IMR-90 (cell line): ENCODE measurements at regions not wholly inside any gene's neighbourhood (a gene's known extent, or its start where the extent isn't known, plus 50 kb on each side); places are given as distances from the start of the nearest gene placed in this dataset.

Experiments
- ATAC-seq: fragments of 200-7000 bp; cut with Tn5 transposase; 2 replicates; pipeline ENCODE4 v1.9.1; 2020; ENCODE audit warnings: low read depth, mild to moderate bottlenecking, moderate library complexity
- BruUV-seq: library from RNA; stranded (reverse); fragments of 400-500 nt; replicated peaks from 2 replicates; lab custom pipeline; 2021; lab: Mats Ljungman, UMichigan
- CTCF ChIA-PET: fragments of 300-600 bp; formaldehyde crosslinking; extraction: SDS; loops from one replicate; lab custom pipeline; 2021; ENCODE audit warnings: antibody characterized with exemption; lab: Yijun Ruan, JAX
- POLR2A ChIA-PET: fragments of 300-600 bp; sonication (Branson Sonifier 250); formaldehyde crosslinking; loops from one replicate; lab custom pipeline; 2022; ENCODE audit warnings: antibody characterized with exemption; ENCODE audit not compliant: unreplicated experiment; lab: Charles Lee
- DNase-seq: peaks from one replicate; pipeline ENCODE4 v3.0.0; 2013
- H2AFZ ChIP-seq: replicated peaks from 2 replicates; pipeline ENCODE3; 2013; ENCODE audit warnings: low read length, mild to moderate bottlenecking; ENCODE audit not compliant: poor library complexity
- H2AK5ac ChIP-seq: 2 replicates; pipeline ENCODE4 v1.6.1; 2013; ENCODE audit warnings: low read depth, low read length, inconsistent platforms
- H2AK9ac ChIP-seq: replicated peaks from 2 replicates; pipeline ENCODE3; 2013; ENCODE audit warnings: mild to moderate bottlenecking, low read depth, low read length, moderate library complexity; ENCODE audit not compliant: poor library complexity
- H2BK120ac ChIP-seq: 2 replicates; pipeline ENCODE4 v1.6.1; 2013; ENCODE audit warnings: low read depth, low read length, inconsistent platforms
- H2BK15ac ChIP-seq: 3 replicates; pipeline ENCODE4 v1.6.1; 2013; ENCODE audit warnings: low read depth, low read length, inconsistent platforms
- H2BK20ac ChIP-seq: 2 replicates; pipeline ENCODE4 v1.6.1; 2013; ENCODE audit warnings: low read depth, mild to moderate bottlenecking, inconsistent platforms, low read length, moderate library complexity
- H2BK5ac ChIP-seq: 2 replicates; pipeline ENCODE4 v1.6.1; 2013; ENCODE audit warnings: mild to moderate bottlenecking, low read depth, low read length, inconsistent platforms; ENCODE audit not compliant: poor library complexity, severe bottlenecking
- H3K14ac ChIP-seq: replicated peaks from 2 replicates; pipeline ENCODE4 v1.6.1; 2013; ENCODE audit warnings: low read depth, low read length, inconsistent platforms
- H3K18ac ChIP-seq: 2 replicates; pipeline ENCODE4 v1.6.1; 2013; ENCODE audit warnings: low read depth, low read length, control low read depth
- H3K23ac ChIP-seq: 2 replicates; pipeline ENCODE4 v1.6.1; 2013; ENCODE audit warnings: low read depth, low read length, inconsistent platforms
- H3K27ac ChIP-seq: 2 replicates; pipeline ENCODE4 v1.5.1; 2013; ENCODE audit warnings: mild to moderate bottlenecking, control low read depth, low read length; ENCODE audit not compliant: insufficient read depth
- H3K27me3 ChIP-seq: 2 replicates; pipeline ENCODE4 v1.6.1; 2013; ENCODE audit warnings: low read length; ENCODE audit not compliant: control insufficient read depth, insufficient read depth
- H3K36me3 ChIP-seq: 2 replicates; pipeline ENCODE4 v1.6.1; 2013; ENCODE audit warnings: low read length, mixed read lengths; ENCODE audit not compliant: control insufficient read depth, insufficient read depth
- H3K4ac ChIP-seq: 2 replicates; pipeline ENCODE4 v1.6.1; 2013; ENCODE audit warnings: low read depth, low read length, inconsistent platforms
- H3K4me1 ChIP-seq: 2 replicates; pipeline ENCODE4 v1.6.1; 2013; ENCODE audit warnings: low read length, mixed read lengths; ENCODE audit not compliant: control insufficient read depth, insufficient read depth
- H3K4me2 ChIP-seq: 2 replicates; pipeline ENCODE4 v1.6.1; 2013; ENCODE audit warnings: low read depth, mild to moderate bottlenecking, control low read depth, low read length, moderate library complexity
- H3K4me3 ChIP-seq: 2 replicates; pipeline ENCODE4 v1.5.1; 2013; ENCODE audit warnings: low read depth, mild to moderate bottlenecking, control low read depth, low read length, moderate library complexity; ENCODE audit not compliant: insufficient read depth
- H3K56ac ChIP-seq: 2 replicates; pipeline ENCODE4 v1.6.1; 2013; ENCODE audit warnings: low read length, inconsistent platforms; ENCODE audit not compliant: insufficient read depth; ENCODE audit errors: extremely low read depth
- H3K79me1 ChIP-seq, 2 experiments: 2 replicates each; pipeline ENCODE4 v1.6.1; 2013; ENCODE audit warnings: low read length in 2 of 2, inconsistent platforms in 1 of 2, low read depth in 1 of 2
- H3K9ac ChIP-seq: 2 replicates; pipeline ENCODE4 v1.6.1; 2013; ENCODE audit warnings: low read depth, low read length, control low read depth
- H3K9me1 ChIP-seq: 2 replicates; pipeline ENCODE4 v1.6.1; 2013; ENCODE audit warnings: low read length, inconsistent platforms; ENCODE audit not compliant: insufficient read depth
- H3K9me3 ChIP-seq: 2 replicates; pipeline ENCODE4 v1.6.1; 2013; ENCODE audit warnings: low read length; ENCODE audit not compliant: control insufficient read depth, insufficient read depth
- H4K20me1 ChIP-seq: 2 replicates; pipeline ENCODE4 v1.6.1; 2013; ENCODE audit warnings: low read length, inconsistent platforms; ENCODE audit not compliant: insufficient read depth
- H4K5ac ChIP-seq: 2 replicates; pipeline ENCODE4 v1.6.1; 2013; ENCODE audit warnings: mild to moderate bottlenecking, low read depth, low read length, control low read depth
- H4K8ac ChIP-seq, 2 experiments: 2 replicates each; pipeline ENCODE4 v1.6.1; 2013; ENCODE audit warnings: low read depth in 2 of 2, low read length in 2 of 2, control low read depth in 1 of 2, inconsistent platforms in 1 of 2
- H4K91ac ChIP-seq: 2 replicates; pipeline ENCODE4 v1.6.1; 2013; ENCODE audit warnings: low read depth, low read length, inconsistent platforms; ENCODE audit not compliant: insufficient read depth
- BHLHE40 ChIP-seq: fragments of 150-350 bp; IDR thresholded peaks from 2 replicates; pipeline ENCODE4 v1.6.1; 2016; ENCODE audit warnings: mild to moderate bottlenecking, low read depth, low read length
- CEBPB ChIP-seq: IDR thresholded peaks from 2 replicates; pipeline ENCODE4 v1.6.1; 2012; ENCODE audit warnings: low read depth, low read length, improper control_type of control experiment
- CHD1 ChIP-seq: IDR thresholded peaks from 2 replicates; pipeline ENCODE4 v1.6.1; 2012; ENCODE audit warnings: low read depth, low read length, improper control_type of control experiment
- FOS ChIP-seq: fragments of 150-350 bp; IDR thresholded peaks from 2 replicates; pipeline ENCODE4 v1.6.1; 2016; ENCODE audit warnings: low read depth, low read length
- MAFK ChIP-seq: IDR thresholded peaks from 2 replicates; pipeline ENCODE4 v1.6.1; 2012; ENCODE audit warnings: low read depth, low read length, improper control_type of control experiment
- MAZ ChIP-seq: IDR thresholded peaks from 2 replicates; pipeline ENCODE4 v1.6.1; 2012; ENCODE audit warnings: low read depth, mild to moderate bottlenecking, low read length, improper control_type of control experiment, moderate library complexity, borderline replicate concordance
- MXI1 ChIP-seq: IDR thresholded peaks from 2 replicates; pipeline ENCODE4 v1.6.1; 2012; ENCODE audit warnings: low read depth, mild to moderate bottlenecking, low read length, moderate library complexity, borderline replicate concordance
- NFE2L2 ChIP-seq: fragments of 150-350 bp; IDR thresholded peaks from 2 replicates; pipeline ENCODE4 v1.6.1; 2016; ENCODE audit warnings: low read depth, mild to moderate bottlenecking, low read length
- POLR2A ChIP-seq: IDR thresholded peaks from 2 replicates; pipeline ENCODE4 v1.6.1; 2012; ENCODE audit warnings: mild to moderate bottlenecking, low read depth, low read length
- RAD21 ChIP-seq: IDR thresholded peaks from 2 replicates; pipeline ENCODE4 v1.6.1; 2012; ENCODE audit warnings: low read length, improper control_type of control experiment
- RCOR1 ChIP-seq: IDR thresholded peaks from 2 replicates; pipeline ENCODE4 v1.6.1; 2012; ENCODE audit warnings: mild to moderate bottlenecking, low read length, improper control_type of control experiment; ENCODE audit not compliant: insufficient replicate concordance
- RFX5 ChIP-seq: IDR thresholded peaks from 2 replicates; pipeline ENCODE4 v1.8.0; 2012; ENCODE audit warnings: low read depth, mild to moderate bottlenecking, low read length, moderate library complexity
- SMC3 ChIP-seq: fragments of 150-350 bp; IDR thresholded peaks from 2 replicates; pipeline ENCODE4 v1.6.1; 2016; ENCODE audit warnings: low read depth, mild to moderate bottlenecking, antibody characterized with exemption, low read length, moderate library complexity
- WGBS, 2 experiments: methylation state at CpG; one replicate each; pipeline versions ENCODE4 v1.1.5 to v1.1.7; 2013; ENCODE audit warnings: missing lambda C conversion rate in 2 of 2; ENCODE audit not compliant: insufficient read length in 1 of 2; ENCODE audit errors: extremely low coverage in 2 of 2; 5-methylcytosine and 5-hydroxymethylcytosine counted together
- dilution Hi-C: fragments of 300-500 bp; cut with HindIII; formaldehyde crosslinking; loops from one replicate; pipeline ENCODE4 v1.14.3; 2018; ENCODE audit warnings: low sequenced_read_pairs; ENCODE audit not compliant: unreplicated experiment
- in situ Hi-C: fragments of 300-500 bp; cut with MboI; formaldehyde crosslinking; loops from 3 replicates; pipeline ENCODE4 v1.14.3; 2019; ENCODE audit warnings: low sequenced_read_pairs, inconsistent platforms, mixed read lengths
- intact Hi-C: fragments of 100-400 bp; cut with micrococcal nuclease; formaldehyde crosslinking; loops from 2 replicates; pipeline ENCODE4 v1.10.0; 2022
- TF ChIP-seq, protein P1 (sequence below): fragments of 150-350 bp; IDR thresholded peaks from 2 replicates; pipeline ENCODE4 v1.6.1; 2016; ENCODE audit warnings: low read depth, mild to moderate bottlenecking, low read length, moderate library complexity, borderline replicate concordance
- TF ChIP-seq, protein P2 (sequence below): conservative IDR thresholded peaks from 2 replicates; pipeline ENCODE4 v1.5.1; 2012; ENCODE audit warnings: mild to moderate bottlenecking, low read depth, low read length, improper control_type of control experiment
- TF ChIP-seq, protein P3 (sequence below): fragments of 150-350 bp; IDR thresholded peaks from 2 replicates; pipeline ENCODE4 v1.6.1; 2017; ENCODE audit warnings: mild to moderate bottlenecking, antibody characterized with exemption, low read length, low read depth

DNA sequence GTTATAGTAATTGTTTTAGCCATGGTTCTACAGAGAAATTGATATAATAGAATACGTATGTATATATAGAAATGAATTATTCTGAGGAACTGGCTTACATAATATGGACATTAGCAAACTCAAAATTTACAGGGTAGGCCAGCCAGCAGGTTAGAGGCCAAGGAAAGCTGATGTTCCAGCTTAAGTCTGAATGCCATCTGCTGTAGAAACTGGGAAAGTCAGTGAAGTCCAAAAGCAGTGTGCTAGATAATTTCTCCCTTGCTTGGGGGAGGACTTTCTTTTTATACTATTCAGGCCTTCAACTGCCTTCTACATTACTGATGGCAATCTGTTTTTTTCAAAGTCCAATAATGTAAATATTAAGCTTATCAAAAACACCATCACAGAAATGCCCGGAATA is 1174.7 kb downstream of the ZPLD1 start:
- Histone ChIP-seq H3K9me1 (no peaks in the 10 kb centered on the region), H3K56ac (no peak overlapping the region), H3K4me3 (no peak overlapping the region), H2BK5ac (no peak overlapping the region), H3K23ac (no peak overlapping the region), H3K4me1 (no peaks in the 10 kb centered on the region), H4K91ac (no peak overlapping the region), H3K18ac (no peak overlapping the region), H2AK9ac (no peak overlapping the region), H4K8ac (no peak overlapping the region), H3K27me3 (no peaks in the 10 kb centered on the region), H4K5ac (no peak overlapping the region), H3K79me1 (no peaks in the 10 kb centered on the region), H2AK5ac (no peak overlapping the region), H3K9me3 (no peaks in the 10 kb centered on the region), H3K4ac (no peak overlapping the region), H2BK15ac (no peak overlapping the region), H4K20me1 (no peaks in the 10 kb centered on the region), H2BK120ac (no peak overlapping the region), H3K4me2 (no peak overlapping the region), H3K14ac (no peak overlapping the region), H3K27ac (no peak overlapping the region), H2AFZ (no peak overlapping the region), H3K9ac (no peak overlapping the region), H2BK20ac (no peak overlapping the region), H3K36me3 (no peaks in the 10 kb centered on the region)
- POLR2A ChIA-PET = no interaction called here
- in situ Hi-C loops = no loop called here
- no CpG with 5 or more reads among the region's 2 CpGs for WGBS, 2 experiments
- CTCF ChIA-PET = no interaction called here
- no peak for ATAC-seq
- BruUV-seq = no TSS peak
- DNase-seq = no peak
- intact Hi-C loops = no loop called here
- dilution Hi-C loops = no loop called here
- TF ChIP-seq MAFK = no peak
- no peak for TF ChIP-seq NFE2L2
- TF ChIP-seq BHLHE40 = no peak
- no peak for TF ChIP-seq FOS
- TF ChIP-seq, protein P1, sequence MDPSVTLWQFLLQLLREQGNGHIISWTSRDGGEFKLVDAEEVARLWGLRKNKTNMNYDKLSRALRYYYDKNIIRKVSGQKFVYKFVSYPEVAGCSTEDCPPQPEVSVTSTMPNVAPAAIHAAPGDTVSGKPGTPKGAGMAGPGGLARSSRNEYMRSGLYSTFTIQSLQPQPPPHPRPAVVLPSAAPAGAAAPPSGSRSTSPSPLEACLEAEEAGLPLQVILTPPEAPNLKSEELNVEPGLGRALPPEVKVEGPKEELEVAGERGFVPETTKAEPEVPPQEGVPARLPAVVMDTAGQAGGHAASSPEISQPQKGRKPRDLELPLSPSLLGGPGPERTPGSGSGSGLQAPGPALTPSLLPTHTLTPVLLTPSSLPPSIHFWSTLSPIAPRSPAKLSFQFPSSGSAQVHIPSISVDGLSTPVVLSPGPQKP = no peak
- no peak for TF ChIP-seq POLR2A
- TF ChIP-seq, protein P2, sequence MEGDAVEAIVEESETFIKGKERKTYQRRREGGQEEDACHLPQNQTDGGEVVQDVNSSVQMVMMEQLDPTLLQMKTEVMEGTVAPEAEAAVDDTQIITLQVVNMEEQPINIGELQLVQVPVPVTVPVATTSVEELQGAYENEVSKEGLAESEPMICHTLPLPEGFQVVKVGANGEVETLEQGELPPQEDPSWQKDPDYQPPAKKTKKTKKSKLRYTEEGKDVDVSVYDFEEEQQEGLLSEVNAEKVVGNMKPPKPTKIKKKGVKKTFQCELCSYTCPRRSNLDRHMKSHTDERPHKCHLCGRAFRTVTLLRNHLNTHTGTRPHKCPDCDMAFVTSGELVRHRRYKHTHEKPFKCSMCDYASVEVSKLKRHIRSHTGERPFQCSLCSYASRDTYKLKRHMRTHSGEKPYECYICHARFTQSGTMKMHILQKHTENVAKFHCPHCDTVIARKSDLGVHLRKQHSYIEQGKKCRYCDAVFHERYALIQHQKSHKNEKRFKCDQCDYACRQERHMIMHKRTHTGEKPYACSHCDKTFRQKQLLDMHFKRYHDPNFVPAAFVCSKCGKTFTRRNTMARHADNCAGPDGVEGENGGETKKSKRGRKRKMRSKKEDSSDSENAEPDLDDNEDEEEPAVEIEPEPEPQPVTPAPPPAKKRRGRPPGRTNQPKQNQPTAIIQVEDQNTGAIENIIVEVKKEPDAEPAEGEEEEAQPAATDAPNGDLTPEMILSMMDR = no peak
- no peak for TF ChIP-seq SMC3
- no peak for TF ChIP-seq RCOR1
- TF ChIP-seq, protein P3, sequence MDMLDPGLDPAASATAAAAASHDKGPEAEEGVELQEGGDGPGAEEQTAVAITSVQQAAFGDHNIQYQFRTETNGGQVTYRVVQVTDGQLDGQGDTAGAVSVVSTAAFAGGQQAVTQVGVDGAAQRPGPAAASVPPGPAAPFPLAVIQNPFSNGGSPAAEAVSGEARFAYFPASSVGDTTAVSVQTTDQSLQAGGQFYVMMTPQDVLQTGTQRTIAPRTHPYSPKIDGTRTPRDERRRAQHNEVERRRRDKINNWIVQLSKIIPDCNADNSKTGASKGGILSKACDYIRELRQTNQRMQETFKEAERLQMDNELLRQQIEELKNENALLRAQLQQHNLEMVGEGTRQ = no peak
- TF ChIP-seq CEBPB = no peak
- TF ChIP-seq MXI1 = no peak
- no peak for TF ChIP-seq RAD21
- no peak for TF ChIP-seq CHD1
- no peak for TF ChIP-seq RFX5
- TF ChIP-seq MAZ = no peak
